ENCODE measurements at regions not wholly inside any gene's neighbourhood (a gene's known extent, or its start where the extent isn't known, plus 50 kb on each side); places are given as distances from the start of the nearest gene placed in this dataset.

- H3K4me3 ChIP-seq (ENCODE audit: low read depth, low read length), result no peak overlapping the region
- TF ChIP-seq CTCF (conservative IDR thresholded peaks at IDR 0.05; ENCODE audit: low read depth, low read length), result no peak
- no peak for DNase-seq (ENCODE audit: low read depth)
Measured at GRCh38 chr10:2948127-2948854, 119.1 kb upstream of the PFKP start.

GRCh38 chr10:2944788-2945187, 122.6 kb upstream of the PFKP start:
- no peak overlapping the region for H3K4me3 ChIP-seq (ENCODE audit: low read depth, low read length)
- no peak for TF ChIP-seq CTCF (conservative IDR thresholded peaks at IDR 0.05; ENCODE audit: low read depth, low read length)
- DNase-seq (ENCODE audit: low read depth), result no peak

GRCh38 chr10:2943932-2944614, 123.3 kb upstream of the PFKP start:
- TF ChIP-seq CTCF (conservative IDR thresholded peaks at IDR 0.05; ENCODE audit: low read depth, low read length), result no peak
- no peak for DNase-seq (ENCODE audit: low read depth)

GRCh38 chr10:2942938-2943337, 124.4 kb upstream of the PFKP start:
- no peak overlapping the region for H3K4me3 ChIP-seq (ENCODE audit: low read depth, low read length)
- DNase-seq (ENCODE audit: low read depth), result no peak
- no peak for TF ChIP-seq CTCF (conservative IDR thresholded peaks at IDR 0.05; ENCODE audit: low read depth, low read length)

More at GRCh38 chr10:2943932-2944614, 123.3 kb upstream of the PFKP start:
- no peak overlapping the region for H3K4me3 ChIP-seq (ENCODE audit: low read depth, low read length)

- H3K4me3 ChIP-seq (ENCODE audit: low read depth, low read length), result no peak overlapping the region
- TF ChIP-seq CTCF (conservative IDR thresholded peaks at IDR 0.05; ENCODE audit: low read depth, low read length), result no peak
- no peak for DNase-seq (ENCODE audit: low read depth)
Measured at GRCh38 chr10:2938869-2939268, 128.5 kb upstream of the PFKP start.

- no peak for DNase-seq (ENCODE audit: low read depth)
- TF ChIP-seq CTCF (conservative IDR thresholded peaks at IDR 0.05; ENCODE audit: low read depth, low read length), result no peak
Measured at GRCh38 chr10:2936816-2937215, 130.5 kb upstream of the PFKP start.

More at GRCh38 chr10:2936816-2937215, 130.5 kb upstream of the PFKP start:
- H3K4me3 ChIP-seq (ENCODE audit: low read depth, low read length), result peak overlapping the region; percentile 46
